WTC11 (cell line): ENCODE measurements at regions not wholly inside any gene's neighbourhood (a gene's known extent, or its start where the extent isn't known, plus 50 kb on each side); places are given as distances from the start of the nearest gene placed in this dataset.

Source experiments
- ATAC-seq: fragments of 200-7000 bp; cut with Tn5 transposase; 2 replicates; pipeline ENCODE4 v1.10.0; 2021; ENCODE audit warnings: mild to moderate bottlenecking, moderate library complexity
- CTCF ChIA-PET: fragments of 300-600 bp; sonication (Branson Sonifier 250); formaldehyde crosslinking; loops from one replicate; lab custom pipeline; 2021; ENCODE audit warnings: antibody characterized with exemption; lab: Charles Lee
- POLR2A ChIA-PET: fragments of 350-600 bp; sonication (Branson Sonifier 250); formaldehyde crosslinking; loops from one replicate; lab custom pipeline; 2021; ENCODE audit warnings: antibody characterized with exemption; lab: Charles Lee
- DNase-seq: peaks from one replicate; pipeline ENCODE4 v3.0.0; 2021; ENCODE audit warnings: low spot score
- H3K27ac Mint-ChIP-seq: 2 replicates; pipeline ENCODE4 v1.8.0; 2021; ENCODE audit warnings: mixed read lengths
- H3K27me3 Mint-ChIP-seq: 2 replicates; pipeline ENCODE4 v1.8.0; 2021; ENCODE audit warnings: low read depth, mild to moderate bottlenecking, moderate library complexity, mixed read lengths
- H3K36me3 Mint-ChIP-seq: 2 replicates; pipeline ENCODE4 v1.8.0; 2021; ENCODE audit warnings: mixed read lengths
- H3K4me1 Mint-ChIP-seq: 2 replicates; pipeline ENCODE4 v1.8.0; 2022; ENCODE audit warnings: mixed read lengths
- H3K4me3 Mint-ChIP-seq: 2 replicates; pipeline ENCODE4 v1.8.0; 2021; ENCODE audit warnings: mild to moderate bottlenecking, moderate library complexity, mixed read lengths
- H3K9me3 Mint-ChIP-seq: 2 replicates; pipeline ENCODE4 v1.8.0; 2021; ENCODE audit warnings: mixed read lengths
- ATF3 ChIP-seq: sonication (generic); formaldehyde crosslinking; conservative IDR thresholded peaks from 2 replicates; pipeline ENCODE4 v1.8.1; 2022; ENCODE audit warnings: mild to moderate bottlenecking, missing genetic modification reagents
- ATF6 ChIP-seq: sonication (generic); formaldehyde crosslinking; IDR thresholded peaks from 2 replicates; pipeline ENCODE4 v1.8.1; 2023; ENCODE audit warnings: mild to moderate bottlenecking, missing genetic modification reagents
- E2F4 ChIP-seq: sonication (generic); formaldehyde crosslinking; IDR thresholded peaks from 2 replicates; pipeline ENCODE4 v1.8.1; 2022; ENCODE audit warnings: low read depth, mild to moderate bottlenecking, moderate library complexity, missing genetic modification reagents, borderline replicate concordance
- FOXK1 ChIP-seq: sonication (generic); formaldehyde crosslinking; IDR thresholded peaks from 2 replicates; pipeline ENCODE4 v1.8.0; 2022; ENCODE audit warnings: mild to moderate bottlenecking, moderate library complexity, missing genetic modification reagents
- FOXP1 ChIP-seq: sonication (generic); formaldehyde crosslinking; IDR thresholded peaks from 2 replicates; pipeline ENCODE4 v1.8.0; 2022; ENCODE audit warnings: missing genetic modification reagents, mild to moderate bottlenecking, moderate library complexity, borderline replicate concordance
- FOXP4 ChIP-seq: sonication (generic); formaldehyde crosslinking; IDR thresholded peaks from 2 replicates; pipeline ENCODE4 v1.8.0; 2022; ENCODE audit warnings: mild to moderate bottlenecking, missing genetic modification reagents
- GABPB1 ChIP-seq: sonication (generic); formaldehyde crosslinking; IDR thresholded peaks from 2 replicates; pipeline ENCODE4 v1.8.1; 2023; ENCODE audit warnings: mild to moderate bottlenecking, missing genetic modification reagents
- IRF2 ChIP-seq: sonication (generic); formaldehyde crosslinking; IDR thresholded peaks from 2 replicates; pipeline ENCODE4 v1.8.0; 2022; ENCODE audit warnings: low read depth, missing genetic modification reagents, borderline replicate concordance
- MYBL2 ChIP-seq: sonication (generic); formaldehyde crosslinking; IDR thresholded peaks from 2 replicates; pipeline ENCODE4 v1.8.1; 2023; ENCODE audit warnings: mild to moderate bottlenecking, moderate library complexity, missing genetic modification reagents
- NFYB ChIP-seq: sonication (generic); formaldehyde crosslinking; conservative IDR thresholded peaks from 2 replicates; pipeline ENCODE4 v1.8.0; 2022; ENCODE audit warnings: low read depth, missing genetic modification reagents
- OVOL2 ChIP-seq: fragments of 250-450 bp; sonication (Bioruptor Pico); IDR thresholded peaks from 2 replicates; pipeline ENCODE4 v1.9.0; 2021; ENCODE audit warnings: mild to moderate bottlenecking, borderline replicate concordance
- PRRX2 ChIP-seq: fragments of 250-450 bp; sonication (Bioruptor Pico); IDR thresholded peaks from 2 replicates; pipeline ENCODE4 v1.8.0; 2021; ENCODE audit warnings: mild to moderate bottlenecking
- SOX15 ChIP-seq: fragments of 250-450 bp; sonication (Bioruptor Pico); IDR thresholded peaks from 2 replicates; pipeline ENCODE4 v1.9.0; 2021; ENCODE audit warnings: mild to moderate bottlenecking
- TCF7 ChIP-seq: sonication (generic); formaldehyde crosslinking; IDR thresholded peaks from 2 replicates; pipeline ENCODE4 v1.8.0; 2022; ENCODE audit warnings: mild to moderate bottlenecking, low read depth, missing genetic modification reagents, moderate library complexity
- TEAD1 ChIP-seq: sonication (generic); formaldehyde crosslinking; IDR thresholded peaks from 2 replicates; pipeline ENCODE4 v1.8.0; 2022; ENCODE audit warnings: mild to moderate bottlenecking, missing genetic modification reagents
- USF1 ChIP-seq: sonication (generic); formaldehyde crosslinking; IDR thresholded peaks from 2 replicates; pipeline ENCODE4 v1.8.0; 2022; ENCODE audit warnings: mild to moderate bottlenecking, missing genetic modification reagents
- USF2 ChIP-seq: sonication (generic); formaldehyde crosslinking; IDR thresholded peaks from 2 replicates; pipeline ENCODE4 v1.8.1; 2023; ENCODE audit warnings: mild to moderate bottlenecking, missing genetic modification reagents, moderate library complexity
- ZBTB43 ChIP-seq: sonication (generic); formaldehyde crosslinking; IDR thresholded peaks from 2 replicates; pipeline ENCODE4 v1.8.1; 2023; ENCODE audit warnings: mild to moderate bottlenecking, missing genetic modification reagents
- ZNF121 ChIP-seq: sonication (generic); formaldehyde crosslinking; IDR thresholded peaks from 2 replicates; pipeline ENCODE4 v1.8.0; 2023; ENCODE audit warnings: missing genetic modification reagents
- ZNF232 ChIP-seq: sonication (generic); formaldehyde crosslinking; IDR thresholded peaks from 2 replicates; pipeline ENCODE4 v1.8.0; 2022; ENCODE audit warnings: mild to moderate bottlenecking, missing genetic modification reagents
- ZNF317 ChIP-seq: sonication (generic); formaldehyde crosslinking; IDR thresholded peaks from 2 replicates; pipeline ENCODE4 v1.8.1; 2023; ENCODE audit warnings: low read depth, mild to moderate bottlenecking, moderate library complexity, missing genetic modification reagents, borderline replicate concordance
- ZNF671 ChIP-seq: fragments of 250-450 bp; sonication (Bioruptor Pico); IDR thresholded peaks from 2 replicates; pipeline ENCODE4 v1.8.0; 2021; ENCODE audit warnings: mild to moderate bottlenecking

- no peak for DNase-seq
- ChIA-PET CTCF (interaction anchor here (1.0 kb wide), 1 partner anchor 25 kb away, joined by 3 read pairs; no protein-coding TSS in a partner anchor), POLR2A (no interaction called here)
- Mint-ChIP-seq H3K27me3 (no peaks in the 10 kb centered on the region; the same call in 1 of the 2 replicates), H3K36me3 (peaks cover 7% of the 10 kb centered on the region), H3K27ac (no peak overlapping the region), H3K4me3 (no peak overlapping the region), H3K9me3 (peaks cover 26% of the 10 kb centered on the region), H3K4me1 (no peaks in the 10 kb centered on the region)
- ATAC-seq: no peak
- TF ChIP-seq ATF3 (CRISPR knock-in tag) (no peak), USF2 (CRISPR knock-in tag) (no peak), NFYB (no peak), TCF7 (CRISPR knock-in tag) (no peak), ZNF317 (no peak), GABPB1 (CRISPR knock-in tag) (no peak), ZNF121 (CRISPR knock-in tag) (no peak), USF1 (CRISPR knock-in tag) (no peak), IRF2 (CRISPR knock-in tag) (no peak), E2F4 (CRISPR knock-in tag) (no peak), FOXK1 (CRISPR knock-in tag) (no peak), TEAD1 (CRISPR knock-in tag) (no peak), SOX15 (CRISPR knock-in tag) (no peak), ZBTB43 (CRISPR knock-in tag) (no peak), OVOL2 (no peak), ZNF232 (CRISPR knock-in tag) (no peak), FOXP1 (CRISPR knock-in tag) (no peak), PRRX2 (no peak)
Measured at GRCh38 chr4:22922426-22922825, 229.7 kb downstream of the GBA3 start.

- no peak for DNase-seq
- H3K4me1 Mint-ChIP-seq: no peaks in the 10 kb centered on the region
- peaks cover 26% of the 10 kb centered on the region for H3K9me3 Mint-ChIP-seq
- TF ChIP-seq NFYB (no peak), FOXP4 (CRISPR knock-in tag) (no peak), ATF6 (no peak), TEAD1 (CRISPR knock-in tag) (no peak), MYBL2 (CRISPR knock-in tag) (no peak), SOX15 (CRISPR knock-in tag) (no peak), ZNF671 (no peak)
- no peak overlapping the region for H3K27ac Mint-ChIP-seq
- H3K36me3 Mint-ChIP-seq: peaks cover 7% of the 10 kb centered on the region
- POLR2A ChIA-PET: no interaction called here
- no peak overlapping the region for H3K4me3 Mint-ChIP-seq
- ATAC-seq: no peak
- no peaks in the 10 kb centered on the region; the same call in 1 of the 2 replicates for H3K27me3 Mint-ChIP-seq
- CTCF ChIA-PET: interaction anchor here (1.0 kb wide), 1 partner anchor 24 kb away, joined by 3 read pairs; no protein-coding TSS in a partner anchor
Measured at GRCh38 chr4:22921936-22922335, 229.2 kb downstream of the GBA3 start.
